ENCODE measurements at regions not wholly inside any gene's neighbourhood (a gene's known extent, or its start where the extent isn't known, plus 50 kb on each side); places are given as distances from the start of the nearest gene placed in this dataset.
A peak's percentile ranks its signal among the peaks of the same experiment; 100 is the strongest.

GRCh38 chr11:8812438-8812837 lies 98.6 kb upstream of the AKIP1 start:
- no peaks in the 10 kb centered on the region for H3K9me3 ChIP-seq (ENCODE audit: control insufficient read depth in 2 of 2, insufficient read depth in 1 of 2, low read depth in 1 of 2, low read length in 1 of 2)
- H3K4me1 ChIP-seq (ENCODE audit: control insufficient read depth in 2 of 2, insufficient read depth in 2 of 2, low read length in 1 of 2) = peaks cover 6 to 14% of the 10 kb centered on the region in 2 donors
- 33 to 45% methylated on average over 3 of the region's 3 CpGs for WGBS, 2 donors
- H3K4me3 ChIP-seq (ENCODE audit: low read depth in 1 of 2, low read length in 2 of 2) = no peak overlapping the region
- no peaks in the 10 kb centered on the region for H3K27me3 ChIP-seq (ENCODE audit: control insufficient read depth in 1 of 2, insufficient read depth in 2 of 2, low read length in 2 of 2)
- H3K27ac ChIP-seq (ENCODE audit: low read depth in 2 of 2, low read length in 1 of 2) = peak overlapping the region in 1 of 2 donors; percentile 72
- H3K36me3 ChIP-seq (ENCODE audit: control insufficient read depth in 2 of 2, insufficient read depth in 2 of 2, low read length in 1 of 2) = no peaks in the 10 kb centered on the region

- Histone ChIP-seq H3K27me3 (ENCODE audit: control insufficient read depth in 1 of 2, insufficient read depth in 2 of 2, low read length in 2 of 2) (no peaks in the 10 kb centered on the region), H3K4me1 (ENCODE audit: control insufficient read depth in 2 of 2, insufficient read depth in 2 of 2, low read length in 1 of 2) (peaks cover 6 to 11% of the 10 kb centered on the region in 2 donors), H3K9me3 (ENCODE audit: control insufficient read depth in 2 of 2, insufficient read depth in 1 of 2, low read depth in 1 of 2, low read length in 1 of 2) (no peaks in the 10 kb centered on the region), H3K27ac (ENCODE audit: low read depth in 2 of 2, low read length in 1 of 2) (peak overlapping the region; percentile 51 to 53), H3K4me3 (ENCODE audit: low read depth in 1 of 2, low read length in 2 of 2) (no peak overlapping the region), H3K36me3 (ENCODE audit: control insufficient read depth in 2 of 2, insufficient read depth in 2 of 2, low read length in 1 of 2) (no peaks in the 10 kb centered on the region)
- 11 to 24% methylated on average over 1 of the region's 1 CpG for WGBS, 2 donors
Observed at GRCh38 chr11:8813658-8814057, 97.3 kb upstream of the AKIP1 start.

GRCh38 chr11:8814209-8814922 lies 96.6 kb upstream of the AKIP1 start:
- WGBS, 2 donors = 41 to 44% methylated on average over 4 of the region's 4 CpGs

GRCh38 chr11:8814923-8815240 lies 96.1 kb upstream of the AKIP1 start:
- Histone ChIP-seq H3K4me3 (ENCODE audit: low read depth in 1 of 2, low read length in 2 of 2) (no peak overlapping the region), H3K4me1 (ENCODE audit: control insufficient read depth in 2 of 2, insufficient read depth in 2 of 2, low read length in 1 of 2) (peaks cover 6 to 11% of the 10 kb centered on the region in 2 donors), H3K36me3 (ENCODE audit: control insufficient read depth in 2 of 2, insufficient read depth in 2 of 2, low read length in 1 of 2) (no peaks in the 10 kb centered on the region), H3K27ac (ENCODE audit: low read depth in 2 of 2, low read length in 1 of 2) (no peak overlapping the region), H3K27me3 (ENCODE audit: control insufficient read depth in 1 of 2, insufficient read depth in 2 of 2, low read length in 2 of 2) (no peaks in the 10 kb centered on the region), H3K9me3 (ENCODE audit: control insufficient read depth in 2 of 2, insufficient read depth in 1 of 2, low read depth in 1 of 2, low read length in 1 of 2) (no peaks in the 10 kb centered on the region)
- 66 to 68% methylated on average over 2 of the region's 2 CpGs for WGBS, 2 donors

More at GRCh38 chr11:8814209-8814922, 96.6 kb upstream of the AKIP1 start:
- peak overlapping the region in 1 of 2 donors; percentile 53 for H3K27ac ChIP-seq (ENCODE audit: low read depth in 2 of 2, low read length in 1 of 2)
- peaks cover 6 to 11% of the 10 kb centered on the region in 2 donors for H3K4me1 ChIP-seq (ENCODE audit: control insufficient read depth in 2 of 2, insufficient read depth in 2 of 2, low read length in 1 of 2)
- H3K9me3 ChIP-seq (ENCODE audit: control insufficient read depth in 2 of 2, insufficient read depth in 1 of 2, low read depth in 1 of 2, low read length in 1 of 2) = no peaks in the 10 kb centered on the region
- H3K4me3 ChIP-seq (ENCODE audit: low read depth in 1 of 2, low read length in 2 of 2) = no peak overlapping the region
- no peaks in the 10 kb centered on the region for H3K27me3 ChIP-seq (ENCODE audit: control insufficient read depth in 1 of 2, insufficient read depth in 2 of 2, low read length in 2 of 2)
- H3K36me3 ChIP-seq (ENCODE audit: control insufficient read depth in 2 of 2, insufficient read depth in 2 of 2, low read length in 1 of 2) = no peaks in the 10 kb centered on the region

GRCh38 chr11:8818421-8818820 lies 92.6 kb upstream of the AKIP1 start:
- WGBS, 2 donors = 87 to 88% methylated on average over 2 of the region's 2 CpGs
- Histone ChIP-seq H3K27me3 (ENCODE audit: control insufficient read depth in 1 of 2, insufficient read depth in 2 of 2, low read length in 2 of 2) (no peaks in the 10 kb centered on the region), H3K4me3 (ENCODE audit: low read depth in 1 of 2, low read length in 2 of 2) (no peak overlapping the region), H3K36me3 (ENCODE audit: control insufficient read depth in 2 of 2, insufficient read depth in 2 of 2, low read length in 1 of 2) (no peaks in the 10 kb centered on the region), H3K9me3 (ENCODE audit: control insufficient read depth in 2 of 2, insufficient read depth in 1 of 2, low read depth in 1 of 2, low read length in 1 of 2) (no peaks in the 10 kb centered on the region), H3K27ac (ENCODE audit: low read depth in 2 of 2, low read length in 1 of 2) (no peak overlapping the region), H3K4me1 (ENCODE audit: control insufficient read depth in 2 of 2, insufficient read depth in 2 of 2, low read length in 1 of 2) (no peaks in the 10 kb centered on the region)

- H3K27ac ChIP-seq (ENCODE audit: low read depth in 2 of 2, low read length in 1 of 2) = no peak overlapping the region
- H3K4me1 ChIP-seq (ENCODE audit: control insufficient read depth in 2 of 2, insufficient read depth in 2 of 2, low read length in 1 of 2) = no peaks in the 10 kb centered on the region
- no peak overlapping the region for H3K4me3 ChIP-seq (ENCODE audit: low read depth in 1 of 2, low read length in 2 of 2)
- H3K9me3 ChIP-seq (ENCODE audit: control insufficient read depth in 2 of 2, insufficient read depth in 1 of 2, low read depth in 1 of 2, low read length in 1 of 2) = no peaks in the 10 kb centered on the region
- H3K36me3 ChIP-seq (ENCODE audit: control insufficient read depth in 2 of 2, insufficient read depth in 2 of 2, low read length in 1 of 2) = no peaks in the 10 kb centered on the region
- H3K27me3 ChIP-seq (ENCODE audit: control insufficient read depth in 1 of 2, insufficient read depth in 2 of 2, low read length in 2 of 2) = no peaks in the 10 kb centered on the region
- WGBS, 2 donors = 51 to 69% methylated on average over 2 of the region's 2 CpGs
Observed at GRCh38 chr11:8820401-8820800, 90.6 kb upstream of the AKIP1 start.

GRCh38 chr11:8822469-8822868 lies 88.5 kb upstream of the AKIP1 start:
- no peak overlapping the region for H3K4me3 ChIP-seq (ENCODE audit: low read depth in 1 of 2, low read length in 2 of 2)
- 80% methylated on average over 6 of the region's 6 CpGs for WGBS, 2 donors

GRCh38 chr11:8823174-8823742 lies 87.7 kb upstream of the AKIP1 start:
- Histone ChIP-seq H3K4me1 (ENCODE audit: control insufficient read depth in 2 of 2, insufficient read depth in 2 of 2, low read length in 1 of 2) (peaks cover 0 to 5% of the 10 kb centered on the region in 2 donors), H3K27me3 (ENCODE audit: control insufficient read depth in 1 of 2, insufficient read depth in 2 of 2, low read length in 2 of 2) (no peaks in the 10 kb centered on the region), H3K36me3 (ENCODE audit: control insufficient read depth in 2 of 2, insufficient read depth in 2 of 2, low read length in 1 of 2) (no peaks in the 10 kb centered on the region), H3K27ac (ENCODE audit: low read depth in 2 of 2, low read length in 1 of 2) (no peak overlapping the region), H3K4me3 (ENCODE audit: low read depth in 1 of 2, low read length in 2 of 2) (no peak overlapping the region), H3K9me3 (ENCODE audit: control insufficient read depth in 2 of 2, insufficient read depth in 1 of 2, low read depth in 1 of 2, low read length in 1 of 2) (no peaks in the 10 kb centered on the region)
- 61 to 74% methylated on average over 2 of the region's 2 CpGs for WGBS, 2 donors

More at GRCh38 chr11:8822469-8822868, 88.5 kb upstream of the AKIP1 start:
- Histone ChIP-seq H3K36me3 (ENCODE audit: control insufficient read depth in 2 of 2, insufficient read depth in 2 of 2, low read length in 1 of 2) (no peaks in the 10 kb centered on the region), H3K9me3 (ENCODE audit: control insufficient read depth in 2 of 2, insufficient read depth in 1 of 2, low read depth in 1 of 2, low read length in 1 of 2) (no peaks in the 10 kb centered on the region), H3K27me3 (ENCODE audit: control insufficient read depth in 1 of 2, insufficient read depth in 2 of 2, low read length in 2 of 2) (no peaks in the 10 kb centered on the region), H3K27ac (ENCODE audit: low read depth in 2 of 2, low read length in 1 of 2) (no peak overlapping the region), H3K4me1 (ENCODE audit: control insufficient read depth in 2 of 2, insufficient read depth in 2 of 2, low read length in 1 of 2) (peaks cover 0 to 3% of the 10 kb centered on the region in 2 donors)

- peak overlapping the region in 1 of 2 donors; percentile 31 for H3K27ac ChIP-seq (ENCODE audit: low read depth in 2 of 2, low read length in 1 of 2)
- peaks cover 0 to 5% of the 10 kb centered on the region in 2 donors for H3K4me1 ChIP-seq (ENCODE audit: control insufficient read depth in 2 of 2, insufficient read depth in 2 of 2, low read length in 1 of 2)
- no peaks in the 10 kb centered on the region for H3K27me3 ChIP-seq (ENCODE audit: control insufficient read depth in 1 of 2, insufficient read depth in 2 of 2, low read length in 2 of 2)
- H3K36me3 ChIP-seq (ENCODE audit: control insufficient read depth in 2 of 2, insufficient read depth in 2 of 2, low read length in 1 of 2) = peaks cover 0 to 5% of the 10 kb centered on the region in 2 donors
- H3K4me3 ChIP-seq (ENCODE audit: low read depth in 1 of 2, low read length in 2 of 2) = no peak overlapping the region
- H3K9me3 ChIP-seq (ENCODE audit: control insufficient read depth in 2 of 2, insufficient read depth in 1 of 2, low read depth in 1 of 2, low read length in 1 of 2) = no peaks in the 10 kb centered on the region
- 63 to 64% methylated on average over 6 of the region's 6 CpGs for WGBS, 2 donors
Observed at GRCh38 chr11:8826139-8826786, 84.7 kb upstream of the AKIP1 start.

Measured in esophagus (tissue), 2 donors.